OCI-LY7 (cell line): ENCODE measurements at regions not wholly inside any gene's neighbourhood (a gene's known extent, or its start where the extent isn't known, plus 50 kb on each side); places are given as distances from the start of the nearest gene placed in this dataset.

Experiments used
- CTCF ChIP-seq: fragments of 200-600 bp; sonication (generic); conservative IDR thresholded peaks from 2 replicates; pipeline ENCODE4 v1.5.1; 2014; ENCODE audit warnings: mild to moderate bottlenecking, antibody characterized with exemption, low read length, moderate library complexity, mixed read lengths
- EZH2phosphoT487 ChIP-seq: fragments of 200-600 bp; sonication (generic); IDR thresholded peaks from 2 replicates; pipeline ENCODE4 v1.6.1; 2018; ENCODE audit warnings: low read depth, borderline replicate concordance, mild to moderate bottlenecking, mixed run types, antibody characterized with exemption, low read length, moderate library complexity, mixed read lengths

- TF ChIP-seq CTCF (no peak), EZH2phosphoT487 (no peak)
Observed at GRCh38 chr14:21978999-21979314, 305.3 kb upstream of the OR4E1 start.
